H1 (cell line): ENCODE measurements at regions not wholly inside any gene's neighbourhood (a gene's known extent, or its start where the extent isn't known, plus 50 kb on each side); places are given as distances from the start of the nearest gene placed in this dataset.

Experiments
- CTCF ChIA-PET: fragments of 300-600 bp; sonication (Branson Sonifier 250); formaldehyde crosslinking; loops from one replicate; lab custom pipeline; 2021; ENCODE audit not compliant: partially characterized antibody; lab: Charles Lee
- POLR2A ChIA-PET: fragments of 300-600 bp; sonication (Branson Sonifier 250); formaldehyde crosslinking; loops from one replicate; lab custom pipeline; 2021; ENCODE audit warnings: inconsistent platforms; ENCODE audit not compliant: partially characterized antibody; lab: Charles Lee
- DNase-seq, 2 experiments: peaks; one replicate each; pipeline versions ENCODE4 v3.0.0 to v3.0.0-alpha.2; 2010 to 2022; ENCODE audit warnings: low spot score in 2 of 2, low read depth in 1 of 2, mixed read lengths in 1 of 2
- FAIRE-seq: peaks from 2 replicates; lab custom pipeline; 2011; peaks lifted over from hg19 to GRCh38; lab: Jason Lieb, UNC
- H2AFZ ChIP-seq: 2 replicates; pipeline ENCODE4 v1.8.1; 2012; ENCODE audit warnings: low read length, inconsistent platforms
- H2AK5ac ChIP-seq: 2 replicates; pipeline ENCODE4 v1.6.1; 2013; ENCODE audit warnings: low read depth, low read length
- H2BK120ac ChIP-seq: replicated peaks from 2 replicates; pipeline ENCODE3; 2013; ENCODE audit warnings: low read depth, low read length, inconsistent platforms
- H2BK12ac ChIP-seq: 2 replicates; pipeline ENCODE4 v1.6.1; 2013; ENCODE audit warnings: low read depth, low read length
- H2BK15ac ChIP-seq: 2 replicates; pipeline ENCODE4 v1.6.1; 2013; ENCODE audit warnings: low read length
- H2BK20ac ChIP-seq: 2 replicates; pipeline ENCODE4 v1.6.1; 2013; ENCODE audit warnings: low read length
- H2BK5ac ChIP-seq: 2 replicates; pipeline ENCODE4 v1.6.1; 2013; ENCODE audit warnings: low read depth, low read length
- H3K14ac ChIP-seq: 2 replicates; pipeline ENCODE4 v1.6.1; 2013; ENCODE audit warnings: inconsistent platforms; ENCODE audit not compliant: insufficient read length
- H3K18ac ChIP-seq: 2 replicates; pipeline ENCODE4 v1.6.1; 2013; ENCODE audit warnings: low read length; ENCODE audit errors: extremely low read depth
- H3K23ac ChIP-seq: 2 replicates; pipeline ENCODE4 v1.6.1; 2013; ENCODE audit warnings: inconsistent platforms; ENCODE audit not compliant: insufficient read length
- H3K23me2 ChIP-seq: 2 replicates; pipeline ENCODE4 v1.6.1; 2013; ENCODE audit warnings: low read depth, low read length
- H3K27ac ChIP-seq: 2 replicates; pipeline ENCODE4 v1.6.1; 2011; ENCODE audit warnings: low read depth, low read length, inconsistent platforms
- H3K27me3 ChIP-seq, 4 experiments: replicated peaks in 1 of 4; 1 replicate in 1 of 4; 2 replicates in 3 of 4; pipeline versions ENCODE4 v1.6.1 to v1.8.1; 2011 to 2013; ENCODE audit warnings: low read length in 3 of 4, mild to moderate bottlenecking in 3 of 4, inconsistent platforms in 2 of 4, mixed read lengths in 2 of 4, moderate library complexity in 1 of 4; ENCODE audit not compliant: control insufficient read depth in 3 of 4, insufficient read depth in 3 of 4; ENCODE audit errors: extremely low read depth in 1 of 4
- H3K36me3 ChIP-seq, 4 experiments: 2 replicates each; pipeline versions ENCODE4 v1.6.1 to v1.8.1; 2011 to 2013; ENCODE audit warnings: mild to moderate bottlenecking in 4 of 4, low read length in 3 of 4, moderate library complexity in 2 of 4, control low read depth in 1 of 4, inconsistent platforms in 1 of 4; ENCODE audit not compliant: insufficient read depth in 4 of 4, control insufficient read depth in 2 of 4
- H3K4ac ChIP-seq: replicated peaks from 2 replicates; pipeline ENCODE3; 2013; ENCODE audit warnings: low read length, low read depth, mixed read lengths, inconsistent platforms; ENCODE audit not compliant: insufficient read length
- H3K4me1 ChIP-seq, 4 experiments: replicated peaks in 1 of 4; 1 replicate in 1 of 4; 2 replicates in 3 of 4; pipeline versions ENCODE4 v1.6.1 to v1.8.1; 2011 to 2013; ENCODE audit warnings: low read length in 3 of 4, inconsistent platforms in 2 of 4, mixed read lengths in 1 of 4; ENCODE audit not compliant: insufficient read depth in 4 of 4, control insufficient read depth in 3 of 4
- H3K4me2 ChIP-seq, 2 experiments: 2 replicates each; pipeline versions ENCODE4 v1.6.1 to v1.8.1; 2011 to 2013; ENCODE audit warnings: low read depth in 2 of 2, low read length in 2 of 2, control low read depth in 1 of 2, inconsistent platforms in 1 of 2, mild to moderate bottlenecking in 1 of 2; ENCODE audit not compliant: insufficient read depth in 1 of 2
- H3K4me3 ChIP-seq, 4 experiments: fragments of 200-600, 300-600 bp in 1 of 4; sonication (generic), shearing (Covaris generic), sonication (Bioruptor Twin) in 1 of 4; 2 replicates each; pipeline versions ENCODE4 v1.5.1 to v1.8.1; 2011 to 2016; ENCODE audit warnings: low read length in 4 of 4, low read depth in 3 of 4, control low read depth in 2 of 4, inconsistent platforms in 2 of 4, mild to moderate bottlenecking in 2 of 4, mixed read lengths in 1 of 4, moderate library complexity in 1 of 4; ENCODE audit not compliant: insufficient read depth in 2 of 4; ENCODE audit errors: extremely low read depth in 1 of 4
- H3K56ac ChIP-seq: replicated peaks from 2 replicates; pipeline ENCODE3; 2013; ENCODE audit warnings: low read depth, mild to moderate bottlenecking, mixed read lengths, low read length, inconsistent platforms; ENCODE audit not compliant: insufficient read length
- H3K79me1 ChIP-seq: 2 replicates; pipeline ENCODE4 v1.6.1; 2013; ENCODE audit warnings: low read depth, low read length, control low read depth
- H3K79me2 ChIP-seq, 2 experiments: 2 replicates each; pipeline versions ENCODE4 v1.6.1 to v1.8.1; 2012 to 2013; ENCODE audit warnings: low read length in 2 of 2, mild to moderate bottlenecking in 2 of 2, inconsistent platforms in 1 of 2; ENCODE audit not compliant: insufficient read depth in 2 of 2, control insufficient read depth in 1 of 2
- H3K9ac ChIP-seq, 4 experiments: replicated peaks in 1 of 4; 1 replicate in 1 of 4; 2 replicates in 3 of 4; pipeline versions ENCODE4 v1.6.1 to v1.8.1; 2011 to 2013; ENCODE audit warnings: low read depth in 3 of 4, low read length in 3 of 4, control low read depth in 2 of 4, mild to moderate bottlenecking in 2 of 4, moderate library complexity in 2 of 4, inconsistent platforms in 1 of 4; ENCODE audit errors: extremely low read depth in 1 of 4
- H3K9me3 ChIP-seq, 2 experiments: 2 replicates each; pipeline versions ENCODE4 v1.6.1 to v1.8.1; 2012 to 2013; ENCODE audit warnings: mild to moderate bottlenecking in 2 of 2, moderate library complexity in 2 of 2, control low read depth in 1 of 2, inconsistent platforms in 1 of 2, low read depth in 1 of 2, low read length in 1 of 2, mixed read lengths in 1 of 2; ENCODE audit not compliant: insufficient read depth in 2 of 2
- H4K20me1 ChIP-seq, 2 experiments: replicated peaks in 1 of 2; 2 replicates each; pipeline versions ENCODE3 to v1.8.1; 2011 to 2013; ENCODE audit warnings: inconsistent platforms in 2 of 2, low read length in 2 of 2, mild to moderate bottlenecking in 1 of 2; ENCODE audit not compliant: insufficient read depth in 2 of 2, control insufficient read depth in 1 of 2
- H4K5ac ChIP-seq: 2 replicates; pipeline ENCODE4 v1.6.1; 2013; ENCODE audit warnings: low read length, low read depth, mixed read lengths, inconsistent platforms; ENCODE audit not compliant: insufficient read length
- H4K8ac ChIP-seq: 2 replicates; pipeline ENCODE4 v1.8.0; 2013; ENCODE audit warnings: mild to moderate bottlenecking, moderate library complexity, low read length, inconsistent platforms; ENCODE audit not compliant: insufficient read depth; ENCODE audit errors: extremely low read depth
- H4K91ac ChIP-seq: replicated peaks from 2 replicates; pipeline ENCODE3; 2013; ENCODE audit warnings: low read length, mixed read lengths, inconsistent platforms; ENCODE audit not compliant: insufficient read length
- CHD2 ChIP-seq: IDR thresholded peaks from 2 replicates; pipeline ENCODE4 v1.6.1; 2012; ENCODE audit warnings: low read length, improper control_type of control experiment
- EGR1 ChIP-seq: IDR thresholded peaks from 2 replicates; pipeline ENCODE4 v1.6.1; 2011; ENCODE audit warnings: low read depth, low read length, borderline replicate concordance
- FOSL1 ChIP-seq: IDR thresholded peaks from 2 replicates; pipeline ENCODE4 v1.6.1; 2011; ENCODE audit warnings: mild to moderate bottlenecking, low read depth, low read length, moderate library complexity; ENCODE audit not compliant: insufficient read depth
- GABPA ChIP-seq: IDR thresholded peaks from 2 replicates; pipeline ENCODE4 v1.6.1; 2011; ENCODE audit warnings: mild to moderate bottlenecking, low read length, moderate library complexity, borderline replicate concordance; ENCODE audit not compliant: insufficient read depth
- GTF2F1 ChIP-seq: IDR thresholded peaks from 2 replicates; pipeline ENCODE4 v1.6.1; 2012; ENCODE audit warnings: low read depth, low read length, improper control_type of control experiment, borderline replicate concordance
- HDAC6 ChIP-seq: IDR thresholded peaks from one replicate; pipeline ENCODE4 v1.7.1; 2012; ENCODE audit warnings: low read depth, mild to moderate bottlenecking, inconsistent platforms, low read length, moderate library complexity
- KDM4A ChIP-seq: IDR thresholded peaks from one replicate; pipeline ENCODE4 v1.7.1; 2012; ENCODE audit warnings: low read depth, mild to moderate bottlenecking, moderate library complexity, low read length, inconsistent platforms; ENCODE audit not compliant: severe bottlenecking
- KDM5A ChIP-seq: fragments of 200-600 bp; IDR thresholded peaks from 2 replicates; pipeline ENCODE4 v1.7.1; 2012; ENCODE audit warnings: mild to moderate bottlenecking, low read length, inconsistent platforms, mixed read lengths
- NANOG ChIP-seq: IDR thresholded peaks from 2 replicates; pipeline ENCODE4 v1.6.1; 2011; ENCODE audit warnings: low read length, low read depth, mild to moderate bottlenecking, inconsistent platforms; ENCODE audit not compliant: insufficient read depth, poor library complexity, severe bottlenecking
- NRF1 ChIP-seq: IDR thresholded peaks from 2 replicates; pipeline ENCODE4 v1.6.1; 2011; ENCODE audit warnings: mild to moderate bottlenecking, low read depth, low read length, improper control_type of control experiment
- RFX5 ChIP-seq: IDR thresholded peaks from 2 replicates; pipeline ENCODE4 v1.6.1; 2011; ENCODE audit warnings: low read depth, low read length, improper control_type of control experiment, borderline replicate concordance
- RNF2 ChIP-seq: fragments of 200-900, 300-1000 bp; sonication (generic); IDR thresholded peaks from 2 replicates; pipeline ENCODE4 v1.7.1; 2016; ENCODE audit warnings: borderline replicate concordance, low read depth, mild to moderate bottlenecking, antibody characterized with exemption, low read length; ENCODE audit not compliant: poor library complexity, severe bottlenecking; ENCODE audit errors: missing control alignments
- SP1 ChIP-seq: IDR thresholded peaks from 2 replicates; pipeline ENCODE4 v1.6.1; 2011; ENCODE audit warnings: low read depth, low read length
- TAF1 ChIP-seq: IDR thresholded peaks from 2 replicates; pipeline ENCODE4 v1.6.1; 2011; ENCODE audit warnings: mild to moderate bottlenecking, low read depth, low read length
- ZNF274 ChIP-seq: IDR thresholded peaks from 2 replicates; pipeline ENCODE4 v1.7.0; 2012; ENCODE audit warnings: low read length, borderline replicate concordance; ENCODE audit errors: extremely low read depth

GRCh38 chr5:39519079-39519478 lies 94.3 kb upstream of the DAB2 start:
- H2BK20ac ChIP-seq, result no peak overlapping the region
- H3K36me3 ChIP-seq, result no peaks in the 10 kb centered on the region
- no peak overlapping the region for H3K9ac ChIP-seq
- no peak overlapping the region for H2AFZ ChIP-seq
- FAIRE-seq, result no peak
- ChIA-PET CTCF (interaction anchor here (1.2 to 1.5 kb wide), 4 partner anchors 12 to 94 kb away, joined by 3 to 4 read pairs (median 4); partner anchors contain the start of gene DAB2), POLR2A (no interaction called here)
- H3K4ac ChIP-seq, result no peak overlapping the region
- no peak overlapping the region for H2BK5ac ChIP-seq
- H3K4me3 ChIP-seq, result no peak overlapping the region
- no peaks in the 10 kb centered on the region for H3K23me2 ChIP-seq
- H4K5ac ChIP-seq, result no peak overlapping the region
- H4K91ac ChIP-seq, result no peak overlapping the region
- no peak overlapping the region for H3K23ac ChIP-seq
- H2AK5ac ChIP-seq, result no peak overlapping the region
- no peak for DNase-seq
- H2BK15ac ChIP-seq, result no peak overlapping the region
- no peak overlapping the region for H3K14ac ChIP-seq
- H3K27ac ChIP-seq, result no peak overlapping the region
- no peak overlapping the region for H2BK12ac ChIP-seq
- H3K79me2 ChIP-seq, result no peaks in the 10 kb centered on the region
- no peaks in the 10 kb centered on the region for H3K27me3 ChIP-seq
- H3K4me2 ChIP-seq, result no peak overlapping the region
- H4K8ac ChIP-seq, result no peak overlapping the region
- H3K4me1 ChIP-seq, result peaks cover 2 to 8% (median 3%) of the 10 kb centered on the region in 4 experiments; a peak in 4 of 7 replicates
- H2BK120ac ChIP-seq, result no peak overlapping the region
- no peaks in the 10 kb centered on the region for H3K79me1 ChIP-seq
- no peaks in the 10 kb centered on the region for H3K9me3 ChIP-seq
- no peaks in the 10 kb centered on the region for H4K20me1 ChIP-seq
- no peak overlapping the region for H3K56ac ChIP-seq
- H3K18ac ChIP-seq, result no peak overlapping the region
- TF ChIP-seq GABPA (no peak), SP1 (no peak), NRF1 (no peak), EGR1 (no peak), CHD2 (no peak), FOSL1 (no peak), RFX5 (no peak), KDM5A (no peak), NANOG (no peak), ZNF274 (no peak), TAF1 (no peak), GTF2F1 (no peak), HDAC6 (no peak), KDM4A (no peak), RNF2 (no peak)
